ENCODE measurements at regions not wholly inside any gene's neighbourhood (a gene's known extent, or its start where the extent isn't known, plus 50 kb on each side); places are given as distances from the start of the nearest gene placed in this dataset.

GRCh38 chr1:199399996-199400724 is 627.4 kb upstream of the NR5A2 start:
- TF ChIP-seq CTCF (IDR thresholded peaks at IDR 0.05) (no peak), EZH2 (IDR thresholded peaks at IDR 0.05) (no peak), EZH2phosphoT487 (IDR thresholded peaks at IDR 0.05) (no peak)

Measured in neural progenitor cell (in vitro differentiated cells).